Mesenchymal stem cell (in vitro differentiated cells and primary cell): ENCODE measurements at regions not wholly inside any gene's neighbourhood (a gene's known extent, or its start where the extent isn't known, plus 50 kb on each side); places are given as distances from the start of the nearest gene placed in this dataset.

ENCODE experiments used
- DNase-seq: peaks from one replicate; pipeline ENCODE4 v3.0.0-alpha.2; 2013
- H2AFZ ChIP-seq: one replicate; pipeline ENCODE4 v1.6.1; 2013; ENCODE audit warnings: low read depth, mild to moderate bottlenecking, control low read depth, inconsistent platforms, low read length, moderate library complexity
- H2AK5ac ChIP-seq: 2 replicates; pipeline ENCODE4 v1.6.1; 2013; ENCODE audit warnings: low read length, moderate library complexity, mild to moderate bottlenecking, inconsistent platforms; ENCODE audit not compliant: severe bottlenecking
- H2BK120ac ChIP-seq: one replicate; pipeline ENCODE4 v1.6.1; 2013; ENCODE audit warnings: low read depth, mild to moderate bottlenecking, inconsistent platforms, low read length, moderate library complexity
- H2BK12ac ChIP-seq, 2 experiments: one replicate each; pipeline ENCODE4 v1.6.1; 2013; ENCODE audit warnings: inconsistent platforms in 2 of 2, low read length in 2 of 2, mild to moderate bottlenecking in 2 of 2, moderate library complexity in 2 of 2, control low read depth in 1 of 2
- H2BK15ac ChIP-seq: one replicate; pipeline ENCODE4 v1.6.1; 2013; ENCODE audit warnings: mild to moderate bottlenecking, low read depth, inconsistent platforms; ENCODE audit not compliant: poor library complexity, severe bottlenecking
- H2BK5ac ChIP-seq: 2 replicates; pipeline ENCODE4 v1.6.1; 2013; ENCODE audit warnings: low read depth, mild to moderate bottlenecking, low read length, control low read depth, inconsistent platforms; ENCODE audit not compliant: poor library complexity, severe bottlenecking
- H3K14ac ChIP-seq, 2 experiments: one replicate each; pipeline ENCODE4 v1.6.1; 2013; ENCODE audit warnings: inconsistent platforms in 2 of 2, low read length in 2 of 2, control low read depth in 1 of 2, mild to moderate bottlenecking in 1 of 2, moderate library complexity in 1 of 2
- H3K18ac ChIP-seq, 2 experiments: one replicate each; pipeline ENCODE4 v1.6.1; 2013; ENCODE audit warnings: inconsistent platforms in 2 of 2, low read length in 2 of 2, control low read depth in 1 of 2, low read depth in 1 of 2, mild to moderate bottlenecking in 1 of 2
- H3K23ac ChIP-seq, 2 experiments: one replicate each; pipeline ENCODE4 v1.6.1; 2013; ENCODE audit warnings: inconsistent platforms in 2 of 2, low read length in 2 of 2, mild to moderate bottlenecking in 2 of 2, moderate library complexity in 2 of 2, control low read depth in 1 of 2
- H3K27ac ChIP-seq: 2 replicates; pipeline ENCODE4 v1.5.1; 2013; ENCODE audit warnings: mild to moderate bottlenecking, moderate library complexity, low read length, control low read depth, inconsistent platforms; ENCODE audit not compliant: poor library complexity, severe bottlenecking
- H3K27me3 ChIP-seq, 2 experiments: 2 replicates each; pipeline versions ENCODE4 v1.6.1 to v1.7.0; 2013; ENCODE audit warnings: low read length in 2 of 2, mild to moderate bottlenecking in 2 of 2, moderate library complexity in 2 of 2, control low read depth in 1 of 2, inconsistent platforms in 1 of 2; ENCODE audit not compliant: control insufficient read depth in 1 of 2, insufficient read depth in 1 of 2
- H3K36me3 ChIP-seq, 2 experiments: 2 replicates each; pipeline versions ENCODE4 v1.6.1 to v1.7.0; 2013; ENCODE audit warnings: low read length in 2 of 2, control low read depth in 1 of 2, inconsistent platforms in 1 of 2, low read depth in 1 of 2, mild to moderate bottlenecking in 1 of 2; ENCODE audit not compliant: insufficient read depth in 2 of 2, control insufficient read depth in 1 of 2
- H3K4ac ChIP-seq, 2 experiments: one replicate each; pipeline ENCODE4 v1.6.1; 2013; ENCODE audit warnings: inconsistent platforms in 2 of 2, low read length in 2 of 2, mild to moderate bottlenecking in 2 of 2, moderate library complexity in 2 of 2, control low read depth in 1 of 2, low read depth in 1 of 2
- H3K4me1 ChIP-seq: 2 replicates; pipeline ENCODE4 v1.6.1; 2013; ENCODE audit warnings: low read depth, low read length, control low read depth; ENCODE audit not compliant: control insufficient read depth, insufficient read depth
- H3K4me2 ChIP-seq: 2 replicates; pipeline ENCODE4 v1.6.1; 2013; ENCODE audit warnings: low read length, mild to moderate bottlenecking, inconsistent platforms; ENCODE audit not compliant: poor library complexity, severe bottlenecking
- H3K4me3 ChIP-seq, 2 experiments: 2 replicates each; pipeline versions ENCODE4 v1.5.1 to v1.7.0; 2013; ENCODE audit warnings: low read length in 2 of 2, mild to moderate bottlenecking in 2 of 2, control low read depth in 1 of 2, low read depth in 1 of 2; ENCODE audit not compliant: insufficient read depth in 1 of 2
- H3K79me1 ChIP-seq: replicated peaks from 2 replicates; pipeline ENCODE4 v1.6.1; 2013; ENCODE audit warnings: mild to moderate bottlenecking, control low read depth, low read length, inconsistent platforms; ENCODE audit not compliant: poor library complexity, severe bottlenecking
- H3K9ac ChIP-seq: 2 replicates; pipeline ENCODE4 v1.7.0; 2013; ENCODE audit warnings: mild to moderate bottlenecking, low read length, moderate library complexity
- H3K9me3 ChIP-seq: 2 replicates; pipeline ENCODE4 v1.7.0; 2013; ENCODE audit warnings: mild to moderate bottlenecking, low read length; ENCODE audit not compliant: control insufficient read depth
- H4K8ac ChIP-seq: one replicate; pipeline ENCODE4 v1.6.1; 2013; ENCODE audit warnings: inconsistent platforms, mild to moderate bottlenecking, low read length, moderate library complexity
- H4K91ac ChIP-seq: one replicate; pipeline ENCODE4 v1.6.1; 2013; ENCODE audit warnings: mild to moderate bottlenecking, low read length, inconsistent platforms
- WGBS: methylation state at CpG from one replicate; pipeline ENCODE4 v1.1.7; 2013; ENCODE audit warnings: mixed read lengths; 5-methylcytosine and 5-hydroxymethylcytosine counted together

DNA sequence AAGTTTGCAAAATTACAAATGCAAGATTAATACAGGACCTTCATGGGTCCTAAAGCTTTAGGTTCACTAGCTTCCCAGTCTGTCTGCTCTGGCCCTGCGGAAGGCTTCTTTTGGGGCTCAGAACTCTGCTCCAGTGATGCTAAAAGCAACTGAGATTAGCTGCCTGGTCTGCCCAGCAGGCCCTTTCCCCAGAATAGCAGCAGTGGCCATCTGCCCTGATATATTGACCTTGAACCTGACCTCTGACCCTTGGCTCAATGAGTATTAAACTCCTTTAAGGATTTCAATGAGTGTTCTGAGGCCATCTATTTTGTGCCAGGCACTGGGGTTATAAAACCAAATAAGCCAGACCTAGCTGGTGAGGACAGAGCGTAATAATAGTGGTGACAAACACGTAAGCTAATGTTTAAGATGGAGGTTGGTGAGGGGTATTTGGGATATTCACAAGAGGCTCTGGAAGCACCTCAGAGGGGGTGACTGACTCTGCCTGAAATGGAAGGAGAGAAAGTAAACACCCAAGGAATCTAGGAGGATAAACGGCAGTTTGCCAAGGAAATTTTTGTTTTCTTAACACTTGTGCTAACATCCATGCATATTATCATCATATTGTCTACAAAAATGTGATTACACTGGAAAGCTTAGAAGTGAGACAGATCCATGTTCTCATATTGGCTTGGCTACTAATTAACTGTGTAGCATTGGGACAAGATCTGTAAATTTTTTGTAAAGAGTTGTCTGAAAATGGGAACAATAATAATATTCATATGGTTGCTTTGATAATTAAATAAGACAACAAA is 50.4 kb upstream of the LCLAT1 start:
- no peak overlapping the region for H2AFZ ChIP-seq
- no peak overlapping the region for H3K4ac ChIP-seq
- H2BK5ac ChIP-seq, result no peak overlapping the region
- peaks cover 7 to 10% of the 10 kb centered on the region in 2 experiments for H3K27me3 ChIP-seq
- H3K4me2 ChIP-seq, result no peak overlapping the region
- DNase-seq, result no peak
- no peaks in the 10 kb centered on the region for H3K4me1 ChIP-seq
- 87% methylated on average over 3 of the region's 4 CpGs for WGBS
- no peaks in the 10 kb centered on the region for H3K79me1 ChIP-seq
- H2BK15ac ChIP-seq, result no peak overlapping the region
- no peak overlapping the region for H4K8ac ChIP-seq
- H3K27ac ChIP-seq, result no peak overlapping the region
- no peak overlapping the region for H3K23ac ChIP-seq
- H2AK5ac ChIP-seq, result no peak overlapping the region
- H3K9ac ChIP-seq, result no peak overlapping the region
- H3K36me3 ChIP-seq, result no peaks in the 10 kb centered on the region
- no peak overlapping the region for H3K4me3 ChIP-seq
- no peak overlapping the region for H4K91ac ChIP-seq
- H2BK12ac ChIP-seq, result no peak overlapping the region
- H3K18ac ChIP-seq, result no peak overlapping the region
- H2BK120ac ChIP-seq, result no peak overlapping the region
- no peaks in the 10 kb centered on the region for H3K9me3 ChIP-seq
- H3K14ac ChIP-seq, result no peak overlapping the region
